ENCODE measurements at regions not wholly inside any gene's neighbourhood (a gene's known extent, or its start where the extent isn't known, plus 50 kb on each side); places are given as distances from the start of the nearest gene placed in this dataset.

GRCh38 chr16:51084074-51084928 is 66.8 kb downstream of the SALL1 start (continued):
- no peak for TF ChIP-seq CTCF (IDR thresholded peaks at IDR 0.05)
- TF ChIP-seq PBX3 (IDR thresholded peaks at IDR 0.05) = no peak
- no peak for TF ChIP-seq RAD21 (IDR thresholded peaks at IDR 0.05; ENCODE audit: low read length)
- no peak for TF ChIP-seq IRF3 (IDR thresholded peaks at IDR 0.05; ENCODE audit: low read depth, low read length)
- TF ChIP-seq USF1 (IDR thresholded peaks at IDR 0.05; ENCODE audit: borderline replicate concordance, low read depth) = no peak
- no peak for TF ChIP-seq RFX5 (IDR thresholded peaks at IDR 0.05; ENCODE audit: low read length)
- no peak for TF ChIP-seq MXI1 (IDR thresholded peaks at IDR 0.05; ENCODE audit: low read depth, low read length)
- TF ChIP-seq TAF1 (IDR thresholded peaks at IDR 0.05; ENCODE audit: borderline replicate concordance, low read depth, low read length) = no peak

GRCh38 chr16:51072591-51072990 is 78.5 kb downstream of the SALL1 start:
- no peaks in the 10 kb centered on the region for H3K4me1 ChIP-seq (ENCODE audit: control insufficient read depth in 1 of 2, insufficient read depth in 2 of 2, low read depth in 1 of 2, low read length in 1 of 2)
- H2AFZ ChIP-seq (ENCODE audit: low read depth) = no peak overlapping the region
- no peaks in the 10 kb centered on the region for H3K9me2 ChIP-seq
- H3K36me3 ChIP-seq (replicated peaks in 1 of 2; ENCODE audit: control insufficient read depth in 1 of 2, insufficient read depth in 2 of 2, low read length in 1 of 2) = no peaks in the 10 kb centered on the region
- no peak for TF ChIP-seq RFX5 (IDR thresholded peaks at IDR 0.05; ENCODE audit: low read length)
- no peak for TF ChIP-seq GABPA (IDR thresholded peaks at IDR 0.05; ENCODE audit: low read depth)
- no peak for TF ChIP-seq POLR2AphosphoS5 (IDR thresholded peaks at IDR 0.05; ENCODE audit: low read depth, low read length)
- no peak for TF ChIP-seq PBX3 (IDR thresholded peaks at IDR 0.05)
- H3F3A ChIP-seq (replicated peaks; ENCODE audit: insufficient read depth) = no peaks in the 10 kb centered on the region
- H3K27ac ChIP-seq (ENCODE audit: low read depth in 2 of 2, low read length in 1 of 2) = no peak overlapping the region
- no peaks in the 10 kb centered on the region for H3K79me2 ChIP-seq (ENCODE audit: insufficient read depth)
- no peaks in the 10 kb centered on the region for H4K20me1 ChIP-seq (ENCODE audit: insufficient read depth)
- WGBS (ENCODE audit: low lambda C conversion rate) = 4% methylated on average over 4 of the region's 4 CpGs
- CTCF ChIA-PET = interaction anchor here (0.7 to 0.9 kb wide), 2 partner anchors 10 to 17 kb away, joined by 3 read pairs; no protein-coding TSS in a partner anchor
- H3K9me3 ChIP-seq = no peaks in the 10 kb centered on the region
- no peaks in the 10 kb centered on the region for H3K27me3 ChIP-seq (ENCODE audit: insufficient read depth)
- no peak overlapping the region for H3K9ac ChIP-seq
- no peak overlapping the region for H3K4me3 ChIP-seq (ENCODE audit: low read depth in 2 of 2, low read length in 1 of 2)
- DNase-seq = no peak
- POLR2A ChIA-PET = no interaction called here
- no peak overlapping the region for H3K4me2 ChIP-seq

Data from SK-N-SH (cell line).